CD4-positive, alpha-beta T cell treated with Interleukin-15 for 1 hour (primary cell): ENCODE measurements at regions not wholly inside any gene's neighbourhood (a gene's known extent, or its start where the extent isn't known, plus 50 kb on each side); places are given as distances from the start of the nearest gene placed in this dataset.
"Not testable (repeated sequence)": the region's sequence is repeated elsewhere in the genome, so short reads cannot be mapped to it uniquely, and the experiment has no call there.

ENCODE experiments used
- DNase-seq: peaks from one replicate; pipeline ENCODE4 v3.0.0-alpha.2; 2020

DNA sequence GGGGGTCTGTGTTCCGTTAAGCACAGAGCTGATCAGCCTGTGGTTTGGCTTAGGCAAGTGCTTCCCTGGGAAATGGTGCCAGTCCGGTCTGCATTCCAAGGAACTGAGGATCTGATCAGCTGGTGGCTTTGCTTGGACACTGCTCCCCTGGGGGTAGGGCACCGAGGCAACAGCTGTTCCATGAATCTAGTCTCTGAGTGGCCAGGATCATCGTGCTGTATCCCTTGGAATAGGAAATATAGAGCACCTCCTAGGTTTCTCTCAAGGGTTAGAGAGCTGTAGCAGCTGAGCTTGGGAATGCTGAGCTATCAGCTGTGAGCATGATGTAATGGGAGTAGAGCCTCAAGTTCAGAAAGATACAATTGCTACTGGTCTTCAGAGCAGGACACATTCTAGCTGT, 863.9 kb downstream of the RAPGEF2 start:
- no peak for DNase-seq

DNA sequence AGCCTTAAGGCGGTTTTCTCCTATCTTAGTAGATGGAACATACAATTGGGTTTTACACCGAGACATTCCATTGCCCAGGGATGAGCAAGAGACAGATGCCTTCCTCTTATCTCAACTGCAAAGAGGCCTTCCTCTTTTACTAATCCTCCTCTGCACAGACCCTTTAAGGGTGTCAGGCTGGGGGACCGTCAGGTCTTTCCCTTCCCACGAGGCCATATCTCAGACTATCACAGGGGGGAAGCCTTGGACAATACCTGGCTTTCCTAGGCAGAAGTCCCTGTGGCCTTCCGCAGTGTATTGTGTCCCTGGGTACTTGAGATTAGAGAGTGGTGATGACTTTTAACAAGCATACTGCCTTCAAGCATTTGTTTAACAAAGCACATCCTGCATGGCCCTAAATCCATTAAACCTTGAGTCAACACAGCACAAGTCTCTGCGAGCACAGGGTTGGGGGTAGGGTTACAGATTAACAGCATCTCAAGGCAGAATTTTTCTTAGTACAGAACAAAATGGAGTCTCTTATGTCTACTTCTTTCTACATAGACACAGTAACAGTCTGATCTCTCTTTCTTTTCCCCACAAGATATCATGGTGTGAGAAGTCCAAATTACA, 874.1 kb downstream of the RAPGEF2 start:
- not testable (repeated sequence) for DNase-seq

DNA sequence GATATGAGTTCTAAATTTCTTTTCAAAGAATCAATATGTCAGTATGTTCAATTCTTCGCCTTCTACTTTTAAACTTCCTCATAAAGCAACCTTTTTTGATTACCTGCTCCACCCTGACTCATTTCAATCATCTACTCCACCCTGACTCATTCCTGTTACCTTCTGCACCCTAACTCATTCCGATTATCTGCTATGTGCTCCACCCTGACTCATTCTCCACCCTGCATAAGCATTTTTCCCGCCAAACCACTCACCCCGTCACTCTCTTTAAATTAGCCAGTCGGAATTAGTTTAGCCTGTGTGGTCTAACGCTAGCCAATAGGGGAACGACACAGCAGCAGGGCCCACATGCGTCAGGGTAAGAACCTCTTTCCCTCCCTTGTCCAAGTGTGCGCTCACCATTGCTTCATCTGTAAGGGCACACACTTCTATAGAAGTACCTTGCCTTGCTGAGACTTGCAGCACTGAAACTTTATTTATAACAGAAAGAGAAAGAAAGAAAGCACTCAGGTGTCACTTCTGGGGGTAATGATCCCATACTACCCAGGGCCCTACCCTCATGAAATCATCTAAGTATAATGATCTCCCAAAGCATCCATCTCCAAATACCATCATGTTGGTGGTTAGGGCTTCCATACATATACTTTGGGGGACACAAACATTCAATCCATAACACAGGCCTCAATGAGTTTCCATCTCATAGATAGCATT, 875.2 kb downstream of the RAPGEF2 start:
- DNase-seq, result no peak

DNA sequence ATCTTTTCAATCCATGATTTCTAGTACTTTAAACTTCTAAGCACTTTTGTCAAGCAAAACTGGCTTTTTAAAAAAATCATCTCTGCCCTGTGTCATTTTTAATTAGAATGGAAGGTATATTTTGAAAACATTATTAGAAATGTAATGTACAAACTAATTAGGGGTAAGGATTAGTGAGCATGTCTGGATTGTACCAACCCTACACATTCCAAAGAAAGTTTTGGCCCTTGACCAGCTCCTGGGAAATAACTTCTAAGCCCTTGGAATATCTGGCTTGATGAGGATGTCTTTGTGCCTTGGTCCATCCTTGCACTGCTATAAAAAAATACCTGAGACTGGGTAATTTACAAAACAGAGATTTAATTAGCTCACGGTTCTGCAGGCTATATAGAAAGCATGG, 876.5 kb downstream of the RAPGEF2 start:
- DNase-seq, result no peak

DNA sequence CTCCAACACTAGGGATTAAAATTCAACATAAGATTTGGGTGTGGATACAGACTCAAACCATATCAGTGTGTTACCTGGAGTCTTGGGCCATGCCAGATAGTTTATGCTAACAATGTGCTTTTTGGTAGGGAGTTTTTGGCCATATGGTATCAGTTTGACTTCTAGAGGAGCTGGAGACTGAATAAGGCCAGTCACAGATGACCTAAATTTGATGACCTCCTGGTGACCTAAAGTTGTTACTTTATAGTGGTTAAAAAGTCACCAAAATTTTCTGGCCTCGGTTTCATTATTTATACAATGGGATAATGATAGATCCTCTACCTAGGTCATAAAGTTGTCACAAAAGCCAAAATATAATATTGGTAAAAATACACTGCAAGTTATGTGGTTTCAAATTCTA, 877.1 kb downstream of the RAPGEF2 start:
- DNase-seq, result no peak

DNA sequence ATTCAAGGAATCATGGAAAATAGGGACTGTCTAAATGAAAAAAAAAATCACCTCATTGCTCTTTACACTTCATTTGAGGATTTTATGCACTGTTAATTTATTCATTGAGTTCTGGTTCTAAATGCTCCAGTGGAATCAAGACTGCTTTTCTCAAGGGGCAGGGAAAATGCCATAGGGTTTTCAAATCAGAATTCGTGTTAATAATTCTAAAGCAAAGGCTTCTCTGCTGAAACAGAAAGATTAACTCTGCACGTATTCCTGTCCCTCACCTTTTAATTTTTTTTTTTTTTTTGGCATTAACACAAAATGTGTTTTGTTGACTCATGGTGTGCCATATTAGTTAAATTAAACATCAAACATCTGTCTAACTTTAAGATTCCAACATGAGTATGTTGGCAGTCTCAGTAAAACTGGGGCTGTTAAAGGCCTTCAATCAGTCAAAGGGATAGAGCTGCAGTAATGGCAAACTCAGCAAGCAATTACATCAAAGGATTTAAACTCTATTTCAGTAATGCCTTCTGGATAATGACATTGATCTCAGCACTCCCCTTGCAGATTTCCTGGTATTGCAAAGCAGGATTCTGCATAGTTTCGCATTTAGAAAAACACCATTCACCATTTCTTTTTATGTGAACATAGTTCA, 878.1 kb downstream of the RAPGEF2 start:
- no peak for DNase-seq

DNA sequence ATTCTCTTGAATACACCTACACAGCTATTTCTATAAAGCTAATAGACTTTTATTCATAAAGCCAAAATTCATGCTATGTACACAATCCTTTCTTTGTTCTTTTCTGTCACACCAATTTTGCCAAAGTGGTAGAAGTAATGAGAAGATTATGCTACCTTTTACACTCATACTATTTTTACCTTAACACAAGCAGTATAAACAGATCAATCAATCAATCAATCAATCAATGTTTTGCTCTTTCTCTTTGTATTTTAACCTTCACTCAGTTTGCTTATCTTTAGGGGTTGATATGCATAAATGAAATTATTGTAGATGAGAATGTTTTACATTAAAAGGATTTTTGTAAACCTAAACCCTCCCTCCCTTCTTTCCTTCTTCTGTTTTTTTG, 878.6 kb downstream of the RAPGEF2 start:
- DNase-seq, result no peak

DNA sequence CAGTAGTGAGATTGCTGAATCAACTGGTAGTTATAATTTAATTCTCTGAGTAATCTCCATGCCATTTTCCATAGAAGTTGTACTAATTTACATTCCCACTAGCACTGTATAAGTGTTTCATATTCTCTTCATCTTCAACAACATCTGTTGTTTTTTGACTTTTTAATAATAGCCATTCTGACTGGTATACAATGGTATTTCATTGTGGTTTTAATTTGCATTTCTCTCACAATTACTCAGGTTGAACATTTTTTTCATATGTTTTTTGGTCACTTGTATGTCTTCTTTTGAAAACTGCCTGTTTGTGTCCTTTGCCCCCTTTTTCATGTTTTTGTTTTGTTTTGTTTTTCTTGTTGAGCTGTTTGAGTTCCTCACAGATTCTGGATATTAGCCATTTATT, 880.2 kb downstream of the RAPGEF2 start:
- no peak for DNase-seq

DNA sequence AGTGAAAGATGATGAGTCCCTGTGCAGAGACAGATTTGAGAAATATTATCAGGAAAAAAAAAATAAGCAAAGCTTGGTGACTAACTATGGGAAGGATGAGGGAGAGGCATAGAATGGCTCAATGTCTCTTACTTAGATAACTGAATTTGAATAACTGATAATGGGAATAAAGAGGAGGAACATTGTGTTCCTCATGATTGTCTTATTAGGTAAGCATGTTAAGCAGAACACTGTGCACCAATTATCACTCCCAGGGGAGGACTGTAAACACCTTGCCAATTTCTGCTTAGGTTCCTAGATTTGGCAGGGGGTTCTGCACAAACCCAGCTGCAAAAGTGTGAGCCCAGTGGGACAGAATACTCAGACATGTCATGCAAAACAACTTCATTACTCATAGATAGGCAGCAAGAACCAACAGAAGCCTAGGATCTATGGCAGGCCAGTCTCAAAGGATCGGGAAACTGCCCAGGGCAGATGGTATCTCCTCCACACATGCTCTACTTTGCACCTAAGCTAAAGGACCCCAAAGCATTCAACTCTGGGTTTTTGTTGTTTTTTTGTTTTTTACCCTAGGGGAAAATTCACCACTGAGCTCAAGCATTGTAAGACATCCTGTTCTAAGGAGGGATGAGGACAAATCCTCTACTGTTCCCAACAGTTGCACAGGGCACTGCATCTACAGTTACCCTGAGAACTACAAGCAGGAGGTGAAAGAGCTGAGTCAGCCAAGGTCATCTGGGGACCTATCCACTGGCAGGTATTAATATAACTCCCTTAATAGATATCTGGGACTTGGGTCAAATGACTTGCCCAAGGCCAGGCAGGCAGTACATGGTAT, 907.0 kb downstream of the RAPGEF2 start:
- DNase-seq, result no peak

DNA sequence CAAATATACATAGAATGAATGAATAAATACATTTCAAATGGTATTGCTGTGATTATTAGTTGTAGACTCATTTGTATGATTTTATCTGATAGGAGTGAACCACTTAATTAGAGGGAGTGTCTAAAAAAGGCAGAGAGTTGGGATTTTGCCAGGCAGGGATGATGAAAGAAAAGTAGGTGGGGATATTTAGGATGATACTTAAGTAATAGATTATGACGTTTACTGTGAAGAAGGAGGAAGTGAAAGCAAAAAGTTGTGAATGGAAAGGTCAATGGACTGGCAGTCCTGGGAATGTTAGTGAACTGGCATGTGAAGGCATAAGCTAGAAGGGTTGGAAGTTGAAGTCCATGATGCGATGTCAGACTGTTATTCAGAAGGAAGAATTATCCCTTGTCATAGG, 917.1 kb downstream of the RAPGEF2 start:
- DNase-seq, result no peak

DNA sequence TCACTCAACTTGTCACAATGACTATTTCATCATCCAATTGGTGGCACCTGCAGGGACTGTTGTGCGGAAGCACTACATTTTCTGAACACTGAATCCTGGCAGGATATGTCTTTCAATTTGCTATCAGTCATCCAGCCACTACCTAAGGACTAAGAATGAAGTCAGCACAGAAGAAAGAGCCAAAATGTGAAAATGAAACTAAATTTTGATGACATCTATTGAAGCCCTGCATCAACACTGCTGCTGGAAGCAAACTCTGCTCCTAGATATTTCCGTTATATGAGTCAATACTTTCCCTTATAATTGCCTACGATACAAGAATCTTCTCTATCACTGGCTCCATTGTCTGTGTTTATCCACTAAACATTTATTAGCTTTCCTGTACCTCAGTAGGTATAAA, 917.9 kb downstream of the RAPGEF2 start:
- no peak for DNase-seq

DNA sequence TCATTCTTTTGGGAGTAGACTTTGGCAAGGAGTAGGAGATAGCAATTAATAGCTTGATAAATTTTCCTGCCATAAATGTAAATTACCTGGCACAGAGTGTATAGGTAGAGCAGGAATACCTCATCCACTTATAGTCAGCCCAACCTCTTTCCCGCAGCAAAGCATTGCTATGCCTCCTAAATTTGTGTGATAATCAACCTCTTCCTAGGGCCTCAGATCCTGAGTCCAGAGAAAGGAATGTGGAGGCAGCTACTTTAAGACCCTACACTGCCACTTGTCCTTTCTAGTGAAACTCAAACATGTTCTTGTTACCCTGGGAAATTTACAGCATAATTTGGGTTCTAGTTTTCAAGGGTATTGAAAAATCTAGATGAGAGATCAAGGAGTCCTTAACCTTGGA, 919.0 kb downstream of the RAPGEF2 start:
- DNase-seq, result no peak

DNA sequence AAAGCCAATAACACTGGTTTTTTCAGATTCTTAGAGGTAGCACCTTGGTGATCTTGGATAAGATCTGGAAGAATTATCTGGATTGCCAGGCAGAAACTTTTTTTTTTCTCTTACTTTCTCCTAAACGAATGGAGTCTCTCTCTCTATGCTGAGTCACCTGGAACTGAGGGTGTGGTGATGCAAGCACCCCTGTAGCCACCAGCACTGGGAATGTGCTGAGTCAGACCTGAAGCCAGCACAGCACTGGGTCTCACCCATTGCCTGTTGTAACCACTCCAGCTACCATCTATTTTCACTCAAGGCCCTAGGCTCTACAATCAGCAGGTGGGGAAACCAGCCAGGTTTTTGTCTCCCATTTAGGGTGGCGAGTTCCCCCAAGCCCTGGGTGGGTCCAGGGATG, 923.8 kb downstream of the RAPGEF2 start:
- no peak for DNase-seq

DNA sequence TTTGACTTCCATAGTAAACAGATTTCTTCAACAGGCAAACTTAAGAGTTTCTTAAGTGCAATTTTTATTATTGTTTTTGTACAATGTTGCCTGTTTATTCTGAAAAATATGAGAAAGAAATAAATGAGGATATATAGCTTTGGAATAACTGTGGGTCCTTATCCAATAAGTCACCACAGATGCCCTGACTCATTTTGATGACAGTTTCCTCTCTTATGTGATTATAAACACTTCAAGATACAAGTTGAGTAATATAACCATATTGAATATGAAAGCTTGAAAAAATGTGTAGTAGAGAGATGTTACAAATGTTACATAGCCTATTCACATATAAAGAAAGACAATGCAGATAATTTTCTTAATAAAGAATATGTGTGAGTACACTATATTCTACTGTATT, 931.6 kb downstream of the RAPGEF2 start:
- DNase-seq, result no peak

DNA sequence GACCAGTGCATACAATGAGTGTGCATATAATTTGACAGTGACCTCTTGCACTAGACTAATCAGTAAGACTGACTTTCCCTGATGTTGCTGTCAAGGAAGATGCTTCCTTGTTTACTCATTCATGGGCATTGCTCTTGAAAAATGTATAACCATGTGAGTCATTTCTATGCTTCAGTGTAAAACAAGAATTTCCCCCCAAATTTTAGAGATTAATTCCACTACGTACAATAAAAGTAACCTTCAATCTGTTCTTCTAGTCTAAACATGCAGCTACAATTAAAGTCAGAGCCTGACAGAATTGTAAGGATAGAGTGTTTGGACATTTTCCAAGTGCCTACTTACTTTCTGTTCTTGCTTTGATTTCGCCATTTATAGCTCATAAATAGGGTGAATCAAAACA, 935.7 kb downstream of the RAPGEF2 start:
- no peak for DNase-seq

DNA sequence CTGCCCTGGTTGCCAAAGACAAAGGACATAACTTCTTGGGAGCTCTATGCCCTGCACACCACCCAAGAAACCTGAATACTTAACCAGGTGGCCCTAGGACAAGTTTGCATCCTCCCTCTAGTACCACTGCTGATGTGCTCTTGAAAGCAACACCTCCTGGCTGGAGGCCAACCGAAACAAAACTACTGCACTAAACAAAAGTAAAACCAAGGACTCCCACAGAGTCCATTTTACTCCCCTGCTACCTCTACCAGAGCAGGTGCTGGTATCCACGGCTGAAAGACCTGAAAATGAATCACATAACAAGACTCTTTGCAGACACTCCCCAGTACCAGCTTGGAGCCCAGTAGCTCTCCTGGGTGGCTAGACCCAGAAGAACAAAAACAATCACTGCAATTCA, 941.8 kb downstream of the RAPGEF2 start:
- DNase-seq, result no peak

DNA sequence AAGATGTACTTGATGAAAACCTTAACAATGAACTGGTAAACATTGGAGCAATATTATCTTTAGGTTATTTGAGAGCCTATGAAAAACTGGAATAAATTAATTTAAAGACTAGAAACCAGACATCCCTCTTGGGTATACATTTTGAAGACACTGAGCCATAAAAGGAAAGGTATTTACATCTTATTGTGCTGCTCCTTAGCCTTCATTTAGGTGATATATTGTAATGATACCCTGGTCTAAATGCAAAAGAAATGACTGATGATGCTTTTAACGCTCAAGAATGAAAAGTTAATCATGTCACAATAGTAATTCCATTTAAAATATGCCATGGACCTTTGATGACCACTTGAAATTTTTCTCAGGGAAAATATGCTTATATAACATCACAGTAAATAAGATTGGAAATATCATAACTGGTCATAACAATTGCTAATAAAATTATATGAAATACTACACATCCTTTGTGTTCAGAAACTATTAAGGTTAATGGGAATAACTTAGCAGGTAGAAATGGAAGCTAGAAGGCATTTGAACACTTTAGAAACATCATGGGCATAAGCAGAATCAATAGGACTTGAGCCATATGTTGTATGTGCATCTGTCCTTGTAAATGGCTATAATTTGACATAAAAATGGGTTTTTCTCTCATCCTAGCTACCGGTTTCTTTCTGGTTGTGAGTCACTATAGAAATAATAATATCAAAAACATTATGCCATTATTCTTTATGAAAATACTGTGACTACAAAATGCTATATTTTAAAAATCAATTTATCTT, 979.7 kb downstream of the RAPGEF2 start:
- DNase-seq, result no peak

DNA sequence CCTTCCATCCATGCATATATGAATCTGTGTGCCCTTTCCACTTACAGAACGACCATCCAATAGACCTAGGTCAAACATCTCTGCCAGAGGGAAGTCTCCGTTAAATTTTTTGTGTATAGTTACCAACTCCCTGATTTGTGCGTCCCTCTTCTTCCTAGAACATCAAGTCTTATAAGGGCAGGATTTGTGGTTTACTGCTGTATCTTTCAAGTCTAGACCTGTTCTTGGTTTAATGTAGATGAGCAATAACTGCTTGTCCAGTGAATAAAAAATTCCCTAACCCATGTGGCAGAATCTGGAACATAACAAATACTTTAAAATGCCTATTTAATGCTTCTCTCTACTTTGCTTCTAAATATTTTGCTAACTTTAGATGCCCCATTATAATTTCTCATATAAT, 988.8 kb downstream of the RAPGEF2 start:
- DNase-seq, result no peak

DNA sequence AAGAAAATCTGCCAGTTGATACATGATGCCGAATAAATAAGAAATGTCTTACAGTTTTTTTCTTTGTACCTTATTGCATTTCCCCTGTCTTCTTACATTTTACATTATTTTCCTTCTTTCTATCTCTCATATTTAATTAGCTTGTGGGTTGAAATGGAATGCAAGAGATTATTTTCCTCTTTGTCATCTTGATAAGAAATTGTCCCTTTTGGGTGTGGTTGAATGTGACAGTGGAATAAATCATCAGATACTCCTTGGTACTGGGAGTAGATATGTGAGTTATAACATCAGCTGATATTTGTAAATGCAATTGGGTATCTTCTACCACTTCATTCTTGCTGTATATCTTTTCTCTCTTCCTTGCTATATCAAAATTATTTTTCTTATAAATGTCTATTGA, 997.4 kb downstream of the RAPGEF2 start:
- DNase-seq, result no peak

DNA sequence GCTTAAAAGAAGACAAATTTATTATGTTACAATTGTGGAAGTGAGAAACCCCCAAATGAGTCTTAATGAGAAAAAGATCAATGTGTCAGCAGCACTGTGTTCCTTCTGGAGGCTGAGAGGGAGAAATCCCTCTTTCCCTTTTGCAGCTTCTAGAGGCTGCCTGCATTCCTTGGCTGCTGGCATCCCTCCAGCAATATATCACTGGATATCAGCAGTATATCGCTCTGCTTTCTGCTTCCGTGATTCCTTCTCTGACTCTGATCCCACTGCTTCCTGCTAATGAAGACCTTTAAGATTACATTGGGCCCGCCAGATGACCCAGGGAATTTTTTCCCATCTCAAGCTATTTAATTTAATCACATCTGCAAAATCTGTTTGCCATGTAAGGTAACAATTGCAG, 1008.0 kb downstream of the RAPGEF2 start:
- no peak for DNase-seq

DNA sequence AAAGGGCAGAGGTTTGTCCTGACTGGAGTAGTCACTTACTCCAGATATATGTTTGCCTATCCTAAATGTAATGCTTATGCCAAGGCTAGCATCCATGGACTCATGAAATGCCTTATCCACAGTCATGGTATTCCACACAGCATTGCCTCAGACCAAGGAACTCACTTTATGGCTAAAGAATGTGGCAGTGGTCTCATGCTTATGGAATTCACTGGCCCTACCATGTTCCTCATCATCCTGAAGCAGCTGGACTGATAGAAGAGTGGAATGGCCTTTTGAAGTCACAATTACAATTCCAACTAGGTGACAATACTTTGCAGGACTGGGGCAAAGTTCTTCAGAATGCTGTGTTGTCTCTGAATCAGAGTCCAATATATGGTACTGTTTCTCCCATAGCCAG, 1014.8 kb downstream of the RAPGEF2 start:
- no peak for DNase-seq

DNA sequence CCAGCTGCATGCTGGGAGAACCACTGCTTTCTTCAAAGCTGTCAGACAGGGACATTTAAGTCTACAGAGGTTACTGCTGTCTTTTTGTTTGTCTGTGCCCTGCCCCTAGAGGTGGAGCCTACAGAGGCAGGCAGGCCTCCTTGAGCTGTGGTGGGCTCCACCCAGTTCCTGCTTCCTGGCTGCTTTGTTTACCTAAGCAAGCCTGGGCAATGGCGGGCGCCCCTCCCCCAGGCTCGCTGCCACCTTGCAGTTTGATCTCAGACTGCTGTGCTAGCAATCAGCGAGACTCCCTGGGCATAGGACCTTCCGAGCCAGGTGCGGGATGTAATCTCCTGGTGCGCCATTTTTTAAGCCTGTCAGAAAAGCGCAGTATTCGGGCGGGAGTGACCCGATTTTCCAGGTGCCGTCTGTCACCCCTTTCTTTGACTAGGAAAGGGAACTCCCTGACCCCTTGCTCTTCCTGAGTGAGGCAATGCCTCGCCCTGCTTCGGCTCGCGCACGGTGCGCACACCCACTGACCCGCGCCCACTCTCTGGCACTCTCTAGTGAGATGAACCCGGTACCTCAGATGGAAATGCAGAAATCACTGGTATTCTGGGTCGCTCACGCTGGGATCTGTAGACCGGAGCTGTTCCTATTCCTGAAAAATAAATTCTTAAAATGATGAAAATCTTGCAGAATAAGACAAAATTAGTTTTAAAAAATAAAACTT, 1022.9 kb downstream of the RAPGEF2 start:
- not testable (repeated sequence) for DNase-seq
